SK-N-SH (cell line): ENCODE measurements at regions not wholly inside any gene's neighbourhood (a gene's known extent, or its start where the extent isn't known, plus 50 kb on each side); places are given as distances from the start of the nearest gene placed in this dataset.

Experiments
- CTCF ChIA-PET: fragments of 300-600, 350-600 bp; formaldehyde crosslinking; extraction: SDS; loops from one replicate; lab custom pipeline; 2021; lab: Yijun Ruan, JAX
- POLR2A ChIA-PET: fragments of 350-600 bp; sonication (Branson Sonifier 250); formaldehyde crosslinking; extraction: SDS; loops from one replicate; lab custom pipeline; 2020; ENCODE audit warnings: antibody characterized with exemption, inconsistent platforms; lab: Yijun Ruan, JAX
- DNase-seq: peaks from one replicate; pipeline ENCODE4 v3.0.0; 2012
- H2AFZ ChIP-seq: fragments of 200-600 bp; sonication (generic); 2 replicates; pipeline ENCODE4 v1.8.1; 2016; ENCODE audit warnings: antibody characterized with exemption, mild to moderate bottlenecking, low read depth
- H3F3A ChIP-seq: fragments of 200-600 bp; sonication (generic); replicated peaks from 2 replicates; pipeline ENCODE3; 2016; ENCODE audit warnings: antibody characterized with exemption, mild to moderate bottlenecking; ENCODE audit not compliant: insufficient read depth
- H3K27ac ChIP-seq, 2 experiments: fragments of 200-500 bp in 1 of 2; fragments of 200-600 bp in 1 of 2; sonication (Bioruptor generic) in 1 of 2; sonication (generic), shearing (Covaris generic) in 1 of 2; 2 replicates each; pipeline versions ENCODE4 v1.5.1 to v1.6.1; 2014 to 2016; ENCODE audit warnings: low read depth in 2 of 2, inconsistent platforms in 1 of 2, low read length in 1 of 2, mild to moderate bottlenecking in 1 of 2, mixed read lengths in 1 of 2
- H3K27me3 ChIP-seq: fragments of 200-600 bp; sonication (generic), shearing (Covaris generic); 2 replicates; pipeline ENCODE4 v1.6.1; 2016; ENCODE audit warnings: mixed run types; ENCODE audit not compliant: insufficient read depth
- H3K36me3 ChIP-seq, 2 experiments: fragments of 200-500 bp in 1 of 2; fragments of 200-600 bp in 1 of 2; sonication (Bioruptor generic) in 1 of 2; sonication (generic) in 1 of 2; replicated peaks in 1 of 2; 2 replicates each; pipeline versions ENCODE3 to v1.5.1; 2014 to 2016; ENCODE audit warnings: low read length in 1 of 2, mild to moderate bottlenecking in 1 of 2; ENCODE audit not compliant: insufficient read depth in 2 of 2, control insufficient read depth in 1 of 2
- H3K4me1 ChIP-seq, 2 experiments: fragments of 200-500 bp in 1 of 2; fragments of 200-600 bp in 1 of 2; sonication (Bioruptor generic) in 1 of 2; sonication (generic), shearing (Covaris generic) in 1 of 2; 2 replicates each; pipeline versions ENCODE4 v1.5.1 to v1.6.1; 2014 to 2016; ENCODE audit warnings: low read depth in 1 of 2, low read length in 1 of 2, mixed run types in 1 of 2; ENCODE audit not compliant: insufficient read depth in 2 of 2, control insufficient read depth in 1 of 2
- H3K4me2 ChIP-seq: fragments of 200-600 bp; sonication (generic), shearing (Covaris generic); 2 replicates; pipeline ENCODE4 v1.6.1; 2017; ENCODE audit warnings: mixed run types
- H3K4me3 ChIP-seq, 2 experiments: fragments of 200-500 bp in 1 of 2; fragments of 200-600 bp in 1 of 2; sonication (Bioruptor generic) in 1 of 2; sonication (generic), shearing (Covaris generic) in 1 of 2; 2 replicates each; pipeline versions ENCODE4 v1.5.1 to v1.8.1; 2014 to 2016; ENCODE audit warnings: low read depth in 2 of 2, inconsistent platforms in 1 of 2, low read length in 1 of 2, mild to moderate bottlenecking in 1 of 2, mixed read lengths in 1 of 2, moderate library complexity in 1 of 2
- H3K79me2 ChIP-seq: fragments of 200-600 bp; sonication (generic); 2 replicates; pipeline ENCODE4 v1.8.1; 2017; ENCODE audit warnings: mild to moderate bottlenecking; ENCODE audit not compliant: insufficient read depth
- H3K9ac ChIP-seq: fragments of 200-600 bp; sonication (generic); 2 replicates; pipeline ENCODE4 v1.6.1; 2017; ENCODE audit warnings: mixed run types
- H3K9me2 ChIP-seq: fragments of 200-600 bp; sonication (generic); 2 replicates; pipeline ENCODE4 v1.6.1; 2017; ENCODE audit warnings: mixed run types
- H3K9me3 ChIP-seq: fragments of 200-600 bp; sonication (generic); 2 replicates; pipeline ENCODE4 v1.6.1; 2017; ENCODE audit warnings: mixed run types, mild to moderate bottlenecking, moderate library complexity
- H4K20me1 ChIP-seq: fragments of 200-600 bp; sonication (generic); 2 replicates; pipeline ENCODE4 v1.6.1; 2017; ENCODE audit warnings: mild to moderate bottlenecking, mixed run types; ENCODE audit not compliant: insufficient read depth
- CHD2 ChIP-seq: fragments of 150-350 bp; IDR thresholded peaks from 2 replicates; pipeline ENCODE4 v1.6.1; 2018; ENCODE audit warnings: low read length; ENCODE audit not compliant: partially characterized antibody
- CTCF ChIP-seq: fragments of 200-600 bp; sonication (generic); IDR thresholded peaks from 2 replicates; pipeline ENCODE4 v1.6.1; 2017; ENCODE audit warnings: antibody characterized with exemption, mild to moderate bottlenecking, moderate library complexity
- EP300 ChIP-seq, 2 experiments: IDR thresholded peaks; 2 replicates each; pipeline versions ENCODE4 v1.4.0 to v1.6.1; 2012; ENCODE audit warnings: borderline replicate concordance in 1 of 2, low read depth in 1 of 2, low read length in 1 of 2
- EZH2phosphoT487 ChIP-seq: fragments of 200-600 bp; sonication (generic); IDR thresholded peaks from 2 replicates; pipeline ENCODE4 v1.6.1; 2017; ENCODE audit warnings: low read depth, mixed run types, mild to moderate bottlenecking, antibody characterized with exemption, moderate library complexity, borderline replicate concordance
- FOSL2 ChIP-seq: IDR thresholded peaks from 2 replicates; pipeline ENCODE4 v1.4.0; 2012; ENCODE audit warnings: low read depth, mild to moderate bottlenecking, moderate library complexity, borderline replicate concordance
- GATA2 ChIP-seq: sonication (generic); formaldehyde crosslinking; IDR thresholded peaks from 2 replicates; pipeline ENCODE4 v1.5.0; 2020; ENCODE audit warnings: mild to moderate bottlenecking, missing genetic modification reagents
- NFIC ChIP-seq: IDR thresholded peaks from 2 replicates; pipeline ENCODE4 v1.4.0; 2012; ENCODE audit warnings: borderline replicate concordance
- NRF1 ChIP-seq: IDR thresholded peaks from 2 replicates; pipeline ENCODE4 v1.6.1; 2012; ENCODE audit warnings: low read depth, mild to moderate bottlenecking, low read length
- RAD21 ChIP-seq: IDR thresholded peaks from 2 replicates; pipeline ENCODE4 v1.6.1; 2012; ENCODE audit warnings: mild to moderate bottlenecking, low read length
- RCOR1 ChIP-seq: fragments of 150-350 bp; IDR thresholded peaks from 2 replicates; pipeline ENCODE4 v1.6.1; 2017; ENCODE audit warnings: antibody characterized with exemption, low read length
- RFX5 ChIP-seq: IDR thresholded peaks from 2 replicates; pipeline ENCODE4 v1.6.1; 2012; ENCODE audit warnings: mild to moderate bottlenecking, improper control_type of control experiment, low read length
- RXRA ChIP-seq: IDR thresholded peaks from 2 replicates; pipeline ENCODE4 v1.4.0; 2012; ENCODE audit warnings: low read depth, mild to moderate bottlenecking, borderline replicate concordance
- SMC3 ChIP-seq: IDR thresholded peaks from 2 replicates; pipeline ENCODE4 v1.6.1; 2012; ENCODE audit warnings: low read depth, low read length, improper control_type of control experiment
- TCF12 ChIP-seq: IDR thresholded peaks from 2 replicates; pipeline ENCODE4 v1.4.0; 2012
- USF2 ChIP-seq: fragments of 150-350 bp; IDR thresholded peaks from 2 replicates; pipeline ENCODE4 v1.6.1; 2017; ENCODE audit warnings: antibody characterized with exemption, low read length, low read depth, borderline replicate concordance
- whole genome bisulfite sequencing: methylation state at CpG from one replicate; pipeline ENCODE4 v1.1.6; 2017; ENCODE audit warnings: low lambda C conversion rate; 5-methylcytosine and 5-hydroxymethylcytosine counted together
- TF ChIP-seq, protein P1 (sequence below): fragments of 150-350 bp; IDR thresholded peaks from 2 replicates; pipeline ENCODE4 v1.6.1; 2016; ENCODE audit warnings: mild to moderate bottlenecking, low read depth, low read length
- TF ChIP-seq, protein P2 (sequence below): IDR thresholded peaks from 2 replicates; pipeline ENCODE4 v1.4.0; 2012; ENCODE audit warnings: low read depth, borderline replicate concordance
- TF ChIP-seq, protein P3 (sequence below): IDR thresholded peaks from 2 replicates; pipeline ENCODE4; 2012
- TF ChIP-seq, protein P4 (sequence below): IDR thresholded peaks from 2 replicates; pipeline ENCODE4 v1.4.0; 2012; ENCODE audit warnings: low read depth
- TF ChIP-seq, protein P5 (sequence below): IDR thresholded peaks from 2 replicates; pipeline ENCODE4 v1.6.1; 2012; ENCODE audit warnings: mild to moderate bottlenecking, low read depth, low read length, moderate library complexity

DNA sequence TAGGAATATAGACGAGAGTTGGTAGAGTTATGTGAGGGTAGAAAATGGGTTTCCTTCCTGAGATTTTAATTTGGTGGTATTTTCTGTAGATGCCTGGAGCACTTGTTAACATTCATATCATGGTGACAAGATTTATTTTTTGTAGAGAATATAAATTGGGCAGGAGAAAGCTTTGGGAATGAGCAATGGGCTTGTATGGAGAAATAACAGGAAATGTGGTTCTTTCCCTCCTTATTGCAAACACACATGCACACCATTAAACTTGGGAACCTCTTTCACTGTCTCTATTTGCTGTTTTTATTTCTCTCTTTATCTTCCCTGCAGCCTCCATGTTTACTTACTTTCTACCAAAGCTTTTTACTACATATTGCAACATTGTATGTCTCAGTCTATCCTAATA is 1653.6 kb downstream of the OLFM4 start:
- Histone ChIP-seq H3K4me2 (no peak overlapping the region), H3K9ac (no peak overlapping the region), H3K27me3 (no peaks in the 10 kb centered on the region), H3K36me3 (no peaks in the 10 kb centered on the region), H3F3A (no peaks in the 10 kb centered on the region), H3K79me2 (no peaks in the 10 kb centered on the region), H3K9me2 (no peaks in the 10 kb centered on the region), H3K27ac (no peak overlapping the region), H2AFZ (no peak overlapping the region), H3K4me1 (no peaks in the 10 kb centered on the region), H4K20me1 (no peaks in the 10 kb centered on the region), H3K4me3 (no peak overlapping the region), H3K9me3 (no peaks in the 10 kb centered on the region; the same call in 1 of the 2 replicates)
- DNase-seq, result no peak
- WGBS, result 13% methylated on average over 1 of the region's 1 CpG
- TF ChIP-seq, protein P1, sequence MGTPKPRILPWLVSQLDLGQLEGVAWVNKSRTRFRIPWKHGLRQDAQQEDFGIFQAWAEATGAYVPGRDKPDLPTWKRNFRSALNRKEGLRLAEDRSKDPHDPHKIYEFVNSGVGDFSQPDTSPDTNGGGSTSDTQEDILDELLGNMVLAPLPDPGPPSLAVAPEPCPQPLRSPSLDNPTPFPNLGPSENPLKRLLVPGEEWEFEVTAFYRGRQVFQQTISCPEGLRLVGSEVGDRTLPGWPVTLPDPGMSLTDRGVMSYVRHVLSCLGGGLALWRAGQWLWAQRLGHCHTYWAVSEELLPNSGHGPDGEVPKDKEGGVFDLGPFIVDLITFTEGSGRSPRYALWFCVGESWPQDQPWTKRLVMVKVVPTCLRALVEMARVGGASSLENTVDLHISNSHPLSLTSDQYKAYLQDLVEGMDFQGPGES, result no peak
- no peak for TF ChIP-seq EP300 (IDR thresholded peaks at IDR 0.05; ENCODE audit: borderline replicate concordance in 1 of 2, low read depth in 1 of 2, low read length in 1 of 2)
- TF ChIP-seq, protein P2, sequence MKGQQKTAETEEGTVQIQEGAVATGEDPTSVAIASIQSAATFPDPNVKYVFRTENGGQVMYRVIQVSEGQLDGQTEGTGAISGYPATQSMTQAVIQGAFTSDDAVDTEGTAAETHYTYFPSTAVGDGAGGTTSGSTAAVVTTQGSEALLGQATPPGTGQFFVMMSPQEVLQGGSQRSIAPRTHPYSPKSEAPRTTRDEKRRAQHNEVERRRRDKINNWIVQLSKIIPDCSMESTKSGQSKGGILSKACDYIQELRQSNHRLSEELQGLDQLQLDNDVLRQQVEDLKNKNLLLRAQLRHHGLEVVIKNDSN, result no peak
- TF ChIP-seq NRF1, result no peak
- no peak for TF ChIP-seq USF2
- TF ChIP-seq TCF12, result no peak
- TF ChIP-seq RFX5, result no peak
- TF ChIP-seq CTCF, result no peak
- TF ChIP-seq, protein P3, sequence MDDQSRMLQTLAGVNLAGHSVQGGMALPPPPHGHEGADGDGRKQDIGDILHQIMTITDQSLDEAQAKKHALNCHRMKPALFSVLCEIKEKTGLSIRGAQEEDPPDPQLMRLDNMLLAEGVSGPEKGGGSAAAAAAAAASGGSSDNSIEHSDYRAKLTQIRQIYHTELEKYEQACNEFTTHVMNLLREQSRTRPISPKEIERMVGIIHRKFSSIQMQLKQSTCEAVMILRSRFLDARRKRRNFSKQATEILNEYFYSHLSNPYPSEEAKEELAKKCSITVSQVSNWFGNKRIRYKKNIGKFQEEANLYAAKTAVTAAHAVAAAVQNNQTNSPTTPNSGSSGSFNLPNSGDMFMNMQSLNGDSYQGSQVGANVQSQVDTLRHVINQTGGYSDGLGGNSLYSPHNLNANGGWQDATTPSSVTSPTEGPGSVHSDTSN, result no peak
- no peak for TF ChIP-seq EZH2phosphoT487
- TF ChIP-seq NFIC, result no peak
- TF ChIP-seq RXRA, result no peak
- TF ChIP-seq CHD2, result no peak
- TF ChIP-seq, protein P4, sequence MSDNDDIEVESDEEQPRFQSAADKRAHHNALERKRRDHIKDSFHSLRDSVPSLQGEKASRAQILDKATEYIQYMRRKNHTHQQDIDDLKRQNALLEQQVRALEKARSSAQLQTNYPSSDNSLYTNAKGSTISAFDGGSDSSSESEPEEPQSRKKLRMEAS, result no peak
- TF ChIP-seq, protein P5, sequence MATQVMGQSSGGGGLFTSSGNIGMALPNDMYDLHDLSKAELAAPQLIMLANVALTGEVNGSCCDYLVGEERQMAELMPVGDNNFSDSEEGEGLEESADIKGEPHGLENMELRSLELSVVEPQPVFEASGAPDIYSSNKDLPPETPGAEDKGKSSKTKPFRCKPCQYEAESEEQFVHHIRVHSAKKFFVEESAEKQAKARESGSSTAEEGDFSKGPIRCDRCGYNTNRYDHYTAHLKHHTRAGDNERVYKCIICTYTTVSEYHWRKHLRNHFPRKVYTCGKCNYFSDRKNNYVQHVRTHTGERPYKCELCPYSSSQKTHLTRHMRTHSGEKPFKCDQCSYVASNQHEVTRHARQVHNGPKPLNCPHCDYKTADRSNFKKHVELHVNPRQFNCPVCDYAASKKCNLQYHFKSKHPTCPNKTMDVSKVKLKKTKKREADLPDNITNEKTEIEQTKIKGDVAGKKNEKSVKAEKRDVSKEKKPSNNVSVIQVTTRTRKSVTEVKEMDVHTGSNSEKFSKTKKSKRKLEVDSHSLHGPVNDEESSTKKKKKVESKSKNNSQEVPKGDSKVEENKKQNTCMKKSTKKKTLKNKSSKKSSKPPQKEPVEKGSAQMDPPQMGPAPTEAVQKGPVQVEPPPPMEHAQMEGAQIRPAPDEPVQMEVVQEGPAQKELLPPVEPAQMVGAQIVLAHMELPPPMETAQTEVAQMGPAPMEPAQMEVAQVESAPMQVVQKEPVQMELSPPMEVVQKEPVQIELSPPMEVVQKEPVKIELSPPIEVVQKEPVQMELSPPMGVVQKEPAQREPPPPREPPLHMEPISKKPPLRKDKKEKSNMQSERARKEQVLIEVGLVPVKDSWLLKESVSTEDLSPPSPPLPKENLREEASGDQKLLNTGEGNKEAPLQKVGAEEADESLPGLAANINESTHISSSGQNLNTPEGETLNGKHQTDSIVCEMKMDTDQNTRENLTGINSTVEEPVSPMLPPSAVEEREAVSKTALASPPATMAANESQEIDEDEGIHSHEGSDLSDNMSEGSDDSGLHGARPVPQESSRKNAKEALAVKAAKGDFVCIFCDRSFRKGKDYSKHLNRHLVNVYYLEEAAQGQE, result no peak
- no peak for TF ChIP-seq RAD21
- no peak for TF ChIP-seq SMC3
- TF ChIP-seq GATA2 (CRISPR knock-in tag), result no peak
- no peak for TF ChIP-seq RCOR1
- TF ChIP-seq FOSL2, result no peak
- ChIA-PET CTCF (no interaction called here), POLR2A (no interaction called here)
